ENCODE measurements at regions not wholly inside any gene's neighbourhood (a gene's known extent, or its start where the extent isn't known, plus 50 kb on each side); places are given as distances from the start of the nearest gene placed in this dataset.

- DNase-seq (no peak), ATAC-seq (no peak)
- Histone ChIP-seq H3K36me3 (ENCODE audit: control insufficient read depth, insufficient read depth, low read length) (no peaks in the 10 kb centered on the region), H3K27me3 (ENCODE audit: control insufficient read depth, insufficient read depth, low read length) (no peaks in the 10 kb centered on the region), H3K4me1 (ENCODE audit: control insufficient read depth, insufficient read depth, low read length) (no peaks in the 10 kb centered on the region), H3K9me3 (ENCODE audit: control insufficient read depth, insufficient read depth, low read length) (no peaks in the 10 kb centered on the region), H3K4me3 (ENCODE audit: low read length) (no peak overlapping the region), H3K27ac (ENCODE audit: low read length) (no peak overlapping the region)
- H3K36me3 Mint-ChIP-seq, result no peaks in the 10 kb centered on the region
- WGBS (ENCODE audit: insufficient coverage), result 78% methylated on average over 12 of the region's 12 CpGs
- H3K27ac Mint-ChIP-seq, result no peak overlapping the region
- intact Hi-C loops (cut with micrococcal nuclease), result no loop called here
- H3K27me3 Mint-ChIP-seq (ENCODE audit: low read depth in 2 of 2), result no peaks in the 10 kb centered on the region
- H3K4me1 Mint-ChIP-seq, result no peaks in the 10 kb centered on the region
- H3K4me3 Mint-ChIP-seq, result no peak overlapping the region
- no peaks in the 10 kb centered on the region for H3K9me3 Mint-ChIP-seq
- TF ChIP-seq CTCF (IDR thresholded peaks at IDR 0.05), result no peak
Observed at GRCh38 chr22:48429446-48430020, 1398.1 kb downstream of the BRD1 start.

GRCh38 chr22:48428631-48429371 is 1398.9 kb downstream of the BRD1 start:
- Histone ChIP-seq H3K9me3 (ENCODE audit: control insufficient read depth, insufficient read depth, low read length) (no peaks in the 10 kb centered on the region), H3K36me3 (ENCODE audit: control insufficient read depth, insufficient read depth, low read length) (no peaks in the 10 kb centered on the region), H3K27ac (ENCODE audit: low read length) (no peak overlapping the region), H3K4me3 (ENCODE audit: low read length) (no peak overlapping the region), H3K4me1 (ENCODE audit: control insufficient read depth, insufficient read depth, low read length) (no peaks in the 10 kb centered on the region), H3K27me3 (ENCODE audit: control insufficient read depth, insufficient read depth, low read length) (no peaks in the 10 kb centered on the region)
- no peaks in the 10 kb centered on the region for H3K4me1 Mint-ChIP-seq
- no peak overlapping the region for H3K4me3 Mint-ChIP-seq
- no peak for DNase-seq
- intact Hi-C loops (cut with micrococcal nuclease), result no loop called here
- ATAC-seq, result no peak
- TF ChIP-seq CTCF (IDR thresholded peaks at IDR 0.05), result no peak
- no peak overlapping the region for H3K27ac Mint-ChIP-seq
- H3K36me3 Mint-ChIP-seq, result no peaks in the 10 kb centered on the region
- H3K27me3 Mint-ChIP-seq (ENCODE audit: low read depth in 2 of 2), result peaks cover 0 to 6% of the 10 kb centered on the region in 2 donors
- H3K9me3 Mint-ChIP-seq, result no peaks in the 10 kb centered on the region
- 69% methylated on average over 18 of the region's 18 CpGs for WGBS (ENCODE audit: insufficient coverage)

GRCh38 chr22:48427731-48428211 is 1399.9 kb downstream of the BRD1 start:
- H3K9me3 ChIP-seq (ENCODE audit: control insufficient read depth, insufficient read depth, low read length), result no peaks in the 10 kb centered on the region
- no peak overlapping the region for H3K4me3 ChIP-seq (ENCODE audit: low read length)
- ATAC-seq, result no peak
- no peaks in the 10 kb centered on the region for H3K27me3 ChIP-seq (ENCODE audit: control insufficient read depth, insufficient read depth, low read length)
- H3K4me1 ChIP-seq (ENCODE audit: control insufficient read depth, insufficient read depth, low read length), result no peaks in the 10 kb centered on the region
- H3K36me3 ChIP-seq (ENCODE audit: control insufficient read depth, insufficient read depth, low read length), result no peaks in the 10 kb centered on the region
- no peak for TF ChIP-seq CTCF (IDR thresholded peaks at IDR 0.05)
- no peak overlapping the region for H3K4me3 Mint-ChIP-seq
- no peak overlapping the region for H3K27ac ChIP-seq (ENCODE audit: low read length)
- WGBS (ENCODE audit: insufficient coverage), result 82% methylated on average over 15 of the region's 15 CpGs
- H3K27me3 Mint-ChIP-seq (ENCODE audit: low read depth in 2 of 2), result peaks cover 2 to 12% of the 10 kb centered on the region in 2 donors
- H3K9me3 Mint-ChIP-seq, result no peaks in the 10 kb centered on the region
- no peaks in the 10 kb centered on the region for H3K36me3 Mint-ChIP-seq
- H3K4me1 Mint-ChIP-seq, result no peaks in the 10 kb centered on the region
- DNase-seq, result no peak
- intact Hi-C loops (cut with micrococcal nuclease), result no loop called here
- H3K27ac Mint-ChIP-seq, result no peak overlapping the region
